HL-60 (cell line): ENCODE measurements at regions not wholly inside any gene's neighbourhood (a gene's known extent, or its start where the extent isn't known, plus 50 kb on each side); places are given as distances from the start of the nearest gene placed in this dataset.

Experiments
- DNase-seq, 2 experiments: peaks; one replicate each; pipeline ENCODE4 v3.0.0-alpha.2; 2010 to 2020; ENCODE audit warnings: low read depth in 1 of 2, low spot score in 1 of 2
- H3K27ac ChIP-seq: fragments of 250-450 bp; sonication (Bioruptor Pico); replicated peaks from 2 replicates; pipeline ENCODE4 v1.5.1; 2020; ENCODE audit warnings: mild to moderate bottlenecking, moderate library complexity
- H3K27me3 ChIP-seq: fragments of 250-450 bp; sonication (Bioruptor Pico); 2 replicates; pipeline ENCODE4 v1.5.1; 2021; ENCODE audit warnings: mild to moderate bottlenecking, moderate library complexity; ENCODE audit not compliant: insufficient read depth, poor library complexity, severe bottlenecking
- H3K4me3 ChIP-seq: replicated peaks from 2 replicates; pipeline ENCODE4 v1.5.1; 2011; ENCODE audit warnings: mild to moderate bottlenecking, control low read depth, low read length; ENCODE audit not compliant: insufficient read depth
- CTCF ChIP-seq: IDR thresholded peaks from one replicate; pipeline ENCODE4 v1.5.1; 2011; ENCODE audit warnings: low read length, control low read depth, inconsistent platforms; ENCODE audit not compliant: insufficient read depth
- GABPA ChIP-seq: IDR thresholded peaks from 2 replicates; pipeline ENCODE4 v1.6.1; 2012; ENCODE audit warnings: low read depth
- POLR2AphosphoS5 ChIP-seq: IDR thresholded peaks from 2 replicates; pipeline ENCODE4 v1.6.1; 2012; ENCODE audit warnings: low read depth
- REST ChIP-seq: IDR thresholded peaks from 2 replicates; pipeline ENCODE4 v1.6.1; 2012; ENCODE audit warnings: low read depth; ENCODE audit not compliant: insufficient replicate concordance
- SPI1 ChIP-seq: IDR thresholded peaks from 2 replicates; pipeline ENCODE4 v1.6.1; 2012; ENCODE audit warnings: low read depth, mild to moderate bottlenecking, borderline replicate concordance

GRCh38 chr5:167616043-167616890 lies 675.2 kb upstream of the WWC1 start:
- no peak for TF ChIP-seq SPI1
- no peak for TF ChIP-seq POLR2AphosphoS5
- no peak for TF ChIP-seq CTCF
- no peak for TF ChIP-seq REST
- no peak for TF ChIP-seq GABPA
- Histone ChIP-seq H3K27ac (no peak overlapping the region), H3K27me3 (no peaks in the 10 kb centered on the region), H3K4me3 (no peak overlapping the region)
- no peak for DNase-seq

- Histone ChIP-seq H3K27ac (no peak overlapping the region), H3K4me3 (no peak overlapping the region), H3K27me3 (peaks cover 2% of the 10 kb centered on the region)
- TF ChIP-seq GABPA (no peak), CTCF (no peak), POLR2AphosphoS5 (no peak), REST (no peak), SPI1 (no peak)
- DNase-seq, result no peak
Observed at GRCh38 chr5:167623354-167623753, 668.1 kb upstream of the WWC1 start.

- no peak overlapping the region for H3K27ac ChIP-seq
- TF ChIP-seq POLR2AphosphoS5, result no peak
- no peak for TF ChIP-seq SPI1
- TF ChIP-seq GABPA, result no peak
- TF ChIP-seq REST, result no peak
- TF ChIP-seq CTCF, result no peak
- no peak for DNase-seq
Observed at GRCh38 chr5:167624053-167624452, 667.4 kb upstream of the WWC1 start.

More at GRCh38 chr5:167624053-167624452, 667.4 kb upstream of the WWC1 start:
- Histone ChIP-seq H3K27me3 (peaks cover 2% of the 10 kb centered on the region), H3K4me3 (no peak overlapping the region)
